GM10248 (cell line): ENCODE measurements at regions not wholly inside any gene's neighbourhood (a gene's known extent, or its start where the extent isn't known, plus 50 kb on each side); places are given as distances from the start of the nearest gene placed in this dataset.

Experiments used
- CTCF ChIA-PET: fragments of 300-600 bp; sonication (Branson Sonifier 250); formaldehyde crosslinking; extraction: SDS; loops from one replicate; lab custom pipeline; 2021; ENCODE audit warnings: antibody characterized with exemption; lab: Yijun Ruan, JAX
- POLR2A ChIA-PET: fragments of 350-650 bp; sonication (Branson Sonifier 250); formaldehyde crosslinking; extraction: SDS; loops from one replicate; lab custom pipeline; 2020; ENCODE audit warnings: antibody characterized with exemption; lab: Yijun Ruan, JAX
- DNase-seq: peaks from one replicate; pipeline ENCODE4 v3.0.0; 2012; ENCODE audit errors: extremely low spot score
- CTCF ChIP-seq: IDR thresholded peaks from 2 replicates; pipeline ENCODE4 v1.5.1; 2012; ENCODE audit warnings: mild to moderate bottlenecking, low read depth; ENCODE audit errors: extremely low read depth, missing control alignments, control extremely low read depth

DNA sequence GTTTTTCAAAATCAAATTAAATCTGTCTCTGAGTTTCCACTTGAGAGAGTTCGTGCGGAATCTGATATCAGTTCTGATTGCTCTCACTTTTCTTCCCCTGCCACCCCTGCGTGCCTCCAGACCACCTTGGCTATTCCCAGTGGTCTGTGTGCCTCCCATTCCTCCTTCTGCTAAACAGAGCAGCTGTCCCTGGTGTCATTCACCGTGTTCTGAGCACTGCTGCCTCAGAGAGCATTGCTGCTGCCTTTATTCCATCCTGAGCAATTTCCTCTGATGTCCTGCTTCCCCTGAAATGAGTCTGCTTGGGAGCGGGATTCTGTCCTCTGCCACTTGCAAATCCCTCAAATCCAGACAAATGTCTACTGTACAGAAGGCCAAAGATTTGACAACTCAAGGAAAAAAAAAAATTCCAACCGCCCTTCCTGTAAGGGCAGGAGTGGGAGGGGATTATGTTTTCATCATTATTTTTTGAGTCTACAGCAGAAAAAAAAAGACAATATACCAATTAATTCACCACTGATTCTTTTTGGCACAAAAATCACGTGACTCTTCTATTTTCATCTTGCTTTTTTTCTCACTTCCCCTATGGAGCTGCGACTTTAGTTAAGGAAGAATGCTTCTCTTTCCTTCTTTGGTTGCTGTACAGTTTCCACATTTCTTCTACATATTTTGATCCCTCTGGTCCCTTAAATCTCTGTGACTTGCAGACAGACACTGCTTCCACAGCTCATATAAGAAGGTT lies 833.0 kb downstream of the EPHA7 start:
- TF ChIP-seq CTCF, result no peak
- no peak for DNase-seq
- ChIA-PET CTCF (no interaction called here), POLR2A (no interaction called here)

DNA sequence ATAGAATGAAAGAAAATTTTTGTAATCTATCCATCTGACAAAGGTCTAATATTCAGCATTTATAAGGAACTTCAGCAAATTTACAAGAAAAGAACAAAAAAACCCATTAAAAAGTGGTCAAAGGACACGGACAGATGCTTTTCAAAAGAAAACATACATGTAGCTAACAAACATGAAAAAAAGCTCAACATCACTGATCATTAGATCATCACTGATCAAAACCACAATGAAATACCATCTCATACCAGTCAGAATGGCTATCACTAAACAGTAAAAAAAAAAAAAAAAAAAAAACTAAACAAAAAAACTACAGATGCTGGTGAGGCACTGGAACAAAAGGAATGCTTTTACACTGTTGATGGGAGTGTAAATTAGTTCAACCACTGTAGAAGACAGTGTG lies 837.1 kb downstream of the EPHA7 start:
- ChIA-PET CTCF (interaction anchor here (0.7 to 1.0 kb wide), 2 partner anchors 130 to 1329 kb away, joined by 3 read pairs; no protein-coding TSS in a partner anchor), POLR2A (no interaction called here)
- no peak for DNase-seq
- TF ChIP-seq CTCF, result no peak

DNA sequence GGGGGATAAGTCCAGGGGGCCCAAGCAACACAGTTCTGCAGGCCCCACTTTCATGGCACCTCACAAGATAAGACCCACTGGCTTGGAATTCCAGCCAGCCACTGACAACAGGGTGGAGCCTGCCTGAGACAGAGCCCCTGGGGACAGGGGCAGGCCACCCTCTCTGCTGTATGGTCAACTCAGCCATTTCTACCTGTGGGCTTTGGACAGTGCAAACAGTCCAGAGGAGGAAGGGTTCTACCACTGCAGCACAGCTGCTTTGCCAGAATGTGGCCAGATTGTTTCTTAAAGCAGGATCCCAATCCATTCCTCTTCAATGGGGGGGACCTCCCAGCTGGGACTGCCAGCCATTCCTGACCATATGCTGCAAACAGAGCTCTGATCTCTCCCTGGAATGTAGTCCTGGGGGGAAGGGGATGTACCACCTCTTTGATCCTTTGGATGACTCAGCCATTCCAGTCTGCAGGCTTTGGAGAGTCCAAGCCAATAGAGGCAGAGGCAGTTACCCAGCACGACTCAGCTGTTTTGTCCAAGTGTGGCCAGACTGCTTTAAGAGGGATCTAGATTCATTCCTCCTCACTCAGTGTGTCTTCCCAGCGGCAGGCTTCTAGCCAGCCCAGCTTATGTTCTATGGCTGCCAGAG lies 842.2 kb downstream of the EPHA7 start:
- DNase-seq, result no peak
- ChIA-PET CTCF (interaction anchor here (0.9 kb wide), 1 partner anchor 12 kb away, joined by 3 read pairs; no protein-coding TSS in a partner anchor), POLR2A (no interaction called here)
- TF ChIP-seq CTCF, result no peak

DNA sequence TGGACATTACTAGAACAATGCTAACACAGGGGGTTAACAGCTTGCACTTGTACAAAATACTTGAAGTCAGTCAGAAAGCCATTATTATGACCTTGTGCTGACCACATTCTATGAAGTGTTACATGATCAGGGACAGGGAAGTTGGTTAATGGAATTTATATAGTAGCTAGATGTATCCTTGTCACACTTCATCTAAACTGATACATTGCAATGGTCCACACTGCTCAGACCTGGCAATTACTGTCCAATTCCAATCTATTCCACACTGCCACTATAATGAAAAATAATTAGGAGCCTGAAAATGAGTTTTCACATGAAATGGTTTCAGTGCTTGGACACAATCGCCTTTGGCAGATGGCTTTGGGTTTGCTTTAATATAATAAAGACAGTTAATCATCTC lies 850.8 kb downstream of the EPHA7 start:
- DNase-seq, result no peak
- ChIA-PET CTCF (no interaction called here), POLR2A (no interaction called here)
- TF ChIP-seq CTCF, result no peak

DNA sequence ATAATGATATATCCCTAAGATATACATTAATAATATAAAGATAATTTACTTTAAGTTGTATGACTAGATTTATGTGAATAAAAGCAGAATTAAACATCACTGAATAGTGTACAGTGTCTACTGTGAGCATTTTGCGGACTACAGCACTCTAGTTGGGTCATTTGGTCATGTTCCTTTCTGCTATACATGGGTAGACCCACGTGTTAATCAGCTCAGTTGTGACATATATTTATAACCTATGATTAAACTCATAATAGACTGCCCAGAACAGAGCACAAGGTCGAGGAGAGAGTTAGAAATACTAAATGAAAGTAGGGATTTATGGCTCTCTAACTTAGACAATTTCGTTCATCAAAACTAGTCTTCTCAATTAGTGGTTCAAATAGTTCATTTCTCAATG lies 852.7 kb downstream of the EPHA7 start:
- ChIA-PET CTCF (interaction anchor here (0.9 kb wide), 1 partner anchor 8 kb away, joined by 3 read pairs; no protein-coding TSS in a partner anchor), POLR2A (no interaction called here)
- no peak for DNase-seq
- no peak for TF ChIP-seq CTCF

DNA sequence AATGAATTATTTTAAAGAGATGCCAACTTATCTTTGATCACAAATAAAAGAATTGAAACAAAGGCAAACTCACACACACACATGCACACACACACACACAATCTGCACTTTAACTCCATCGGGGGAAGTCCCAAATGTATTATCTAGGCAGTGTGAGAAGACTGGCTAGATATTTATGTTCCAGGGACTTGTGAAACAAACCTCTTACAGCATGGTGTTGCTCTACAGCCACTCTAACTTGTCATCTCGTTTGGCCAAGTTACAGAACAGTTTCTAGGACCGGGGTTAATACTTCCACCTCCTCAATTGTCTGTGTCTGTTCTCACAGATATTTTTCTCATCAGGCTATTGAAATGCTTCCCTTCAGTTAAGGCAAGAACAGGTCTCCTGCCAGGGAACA lies 855.0 kb downstream of the EPHA7 start:
- DNase-seq, result no peak
- TF ChIP-seq CTCF, result no peak
- CTCF ChIA-PET, result no interaction called here
- POLR2A ChIA-PET, result no interaction called here
